SK-N-SH (cell line): ENCODE measurements at regions not wholly inside any gene's neighbourhood (a gene's known extent, or its start where the extent isn't known, plus 50 kb on each side); places are given as distances from the start of the nearest gene placed in this dataset.

Experiments
- CTCF ChIA-PET: fragments of 300-600, 350-600 bp; formaldehyde crosslinking; extraction: SDS; loops from one replicate; lab custom pipeline; 2021; lab: Yijun Ruan, JAX
- POLR2A ChIA-PET: fragments of 350-600 bp; sonication (Branson Sonifier 250); formaldehyde crosslinking; extraction: SDS; loops from one replicate; lab custom pipeline; 2020; ENCODE audit warnings: antibody characterized with exemption, inconsistent platforms; lab: Yijun Ruan, JAX
- DNase-seq: peaks from one replicate; pipeline ENCODE4 v3.0.0; 2012
- H2AFZ ChIP-seq: fragments of 200-600 bp; sonication (generic); 2 replicates; pipeline ENCODE4 v1.8.1; 2016; ENCODE audit warnings: antibody characterized with exemption, mild to moderate bottlenecking, low read depth
- H3F3A ChIP-seq: fragments of 200-600 bp; sonication (generic); replicated peaks from 2 replicates; pipeline ENCODE3; 2016; ENCODE audit warnings: antibody characterized with exemption, mild to moderate bottlenecking; ENCODE audit not compliant: insufficient read depth
- H3K27ac ChIP-seq, 2 experiments: fragments of 200-500 bp in 1 of 2; fragments of 200-600 bp in 1 of 2; sonication (Bioruptor generic) in 1 of 2; sonication (generic), shearing (Covaris generic) in 1 of 2; 2 replicates each; pipeline versions ENCODE4 v1.5.1 to v1.6.1; 2014 to 2016; ENCODE audit warnings: low read depth in 2 of 2, inconsistent platforms in 1 of 2, low read length in 1 of 2, mild to moderate bottlenecking in 1 of 2, mixed read lengths in 1 of 2
- H3K27me3 ChIP-seq: fragments of 200-600 bp; sonication (generic), shearing (Covaris generic); 2 replicates; pipeline ENCODE4 v1.6.1; 2016; ENCODE audit warnings: mixed run types; ENCODE audit not compliant: insufficient read depth
- H3K36me3 ChIP-seq, 2 experiments: fragments of 200-500 bp in 1 of 2; fragments of 200-600 bp in 1 of 2; sonication (Bioruptor generic) in 1 of 2; sonication (generic) in 1 of 2; replicated peaks in 1 of 2; 2 replicates each; pipeline versions ENCODE3 to v1.5.1; 2014 to 2016; ENCODE audit warnings: low read length in 1 of 2, mild to moderate bottlenecking in 1 of 2; ENCODE audit not compliant: insufficient read depth in 2 of 2, control insufficient read depth in 1 of 2
- H3K4me1 ChIP-seq, 2 experiments: fragments of 200-500 bp in 1 of 2; fragments of 200-600 bp in 1 of 2; sonication (Bioruptor generic) in 1 of 2; sonication (generic), shearing (Covaris generic) in 1 of 2; 2 replicates each; pipeline versions ENCODE4 v1.5.1 to v1.6.1; 2014 to 2016; ENCODE audit warnings: low read depth in 1 of 2, low read length in 1 of 2, mixed run types in 1 of 2; ENCODE audit not compliant: insufficient read depth in 2 of 2, control insufficient read depth in 1 of 2
- H3K4me2 ChIP-seq: fragments of 200-600 bp; sonication (generic), shearing (Covaris generic); 2 replicates; pipeline ENCODE4 v1.6.1; 2017; ENCODE audit warnings: mixed run types
- H3K4me3 ChIP-seq, 2 experiments: fragments of 200-500 bp in 1 of 2; fragments of 200-600 bp in 1 of 2; sonication (Bioruptor generic) in 1 of 2; sonication (generic), shearing (Covaris generic) in 1 of 2; 2 replicates each; pipeline versions ENCODE4 v1.5.1 to v1.8.1; 2014 to 2016; ENCODE audit warnings: low read depth in 2 of 2, inconsistent platforms in 1 of 2, low read length in 1 of 2, mild to moderate bottlenecking in 1 of 2, mixed read lengths in 1 of 2, moderate library complexity in 1 of 2
- H3K79me2 ChIP-seq: fragments of 200-600 bp; sonication (generic); 2 replicates; pipeline ENCODE4 v1.8.1; 2017; ENCODE audit warnings: mild to moderate bottlenecking; ENCODE audit not compliant: insufficient read depth
- H3K9ac ChIP-seq: fragments of 200-600 bp; sonication (generic); 2 replicates; pipeline ENCODE4 v1.6.1; 2017; ENCODE audit warnings: mixed run types
- H3K9me2 ChIP-seq: fragments of 200-600 bp; sonication (generic); 2 replicates; pipeline ENCODE4 v1.6.1; 2017; ENCODE audit warnings: mixed run types
- H3K9me3 ChIP-seq: fragments of 200-600 bp; sonication (generic); 2 replicates; pipeline ENCODE4 v1.6.1; 2017; ENCODE audit warnings: mixed run types, mild to moderate bottlenecking, moderate library complexity
- H4K20me1 ChIP-seq: fragments of 200-600 bp; sonication (generic); 2 replicates; pipeline ENCODE4 v1.6.1; 2017; ENCODE audit warnings: mild to moderate bottlenecking, mixed run types; ENCODE audit not compliant: insufficient read depth
- CHD2 ChIP-seq: fragments of 150-350 bp; IDR thresholded peaks from 2 replicates; pipeline ENCODE4 v1.6.1; 2018; ENCODE audit warnings: low read length; ENCODE audit not compliant: partially characterized antibody
- CTCF ChIP-seq: fragments of 200-600 bp; sonication (generic); IDR thresholded peaks from 2 replicates; pipeline ENCODE4 v1.6.1; 2017; ENCODE audit warnings: antibody characterized with exemption, mild to moderate bottlenecking, moderate library complexity
- FOSL2 ChIP-seq: IDR thresholded peaks from 2 replicates; pipeline ENCODE4 v1.4.0; 2012; ENCODE audit warnings: low read depth, mild to moderate bottlenecking, moderate library complexity, borderline replicate concordance
- FOXM1 ChIP-seq: IDR thresholded peaks from 2 replicates; pipeline ENCODE4 v1.4.0; 2012; ENCODE audit warnings: low read depth, mild to moderate bottlenecking
- GATA2 ChIP-seq: sonication (generic); formaldehyde crosslinking; IDR thresholded peaks from 2 replicates; pipeline ENCODE4 v1.5.0; 2020; ENCODE audit warnings: mild to moderate bottlenecking, missing genetic modification reagents
- MEF2A ChIP-seq: IDR thresholded peaks from 2 replicates; pipeline ENCODE4 v1.4.0; 2012; ENCODE audit warnings: low read depth, borderline replicate concordance
- NFIC ChIP-seq: IDR thresholded peaks from 2 replicates; pipeline ENCODE4 v1.4.0; 2012; ENCODE audit warnings: borderline replicate concordance
- NRF1 ChIP-seq: IDR thresholded peaks from 2 replicates; pipeline ENCODE4 v1.6.1; 2012; ENCODE audit warnings: low read depth, mild to moderate bottlenecking, low read length
- POLR2AphosphoS5 ChIP-seq: IDR thresholded peaks from 2 replicates; pipeline ENCODE4 v1.6.1; 2012; ENCODE audit warnings: low read depth, low read length
- RAD21 ChIP-seq: IDR thresholded peaks from 2 replicates; pipeline ENCODE4 v1.6.1; 2012; ENCODE audit warnings: mild to moderate bottlenecking, low read length
- RXRA ChIP-seq: IDR thresholded peaks from 2 replicates; pipeline ENCODE4 v1.4.0; 2012; ENCODE audit warnings: low read depth, mild to moderate bottlenecking, borderline replicate concordance
- SMC3 ChIP-seq: IDR thresholded peaks from 2 replicates; pipeline ENCODE4 v1.6.1; 2012; ENCODE audit warnings: low read depth, low read length, improper control_type of control experiment
- TAF1 ChIP-seq: IDR thresholded peaks from 2 replicates; pipeline ENCODE4 v1.6.1; 2012; ENCODE audit warnings: low read depth, mild to moderate bottlenecking, low read length, moderate library complexity, borderline replicate concordance
- TEAD4 ChIP-seq: IDR thresholded peaks from 2 replicates; pipeline ENCODE4 v1.4.0; 2012; ENCODE audit warnings: mild to moderate bottlenecking, borderline replicate concordance; ENCODE audit not compliant: insufficient read depth
- USF2 ChIP-seq: fragments of 150-350 bp; IDR thresholded peaks from 2 replicates; pipeline ENCODE4 v1.6.1; 2017; ENCODE audit warnings: antibody characterized with exemption, low read length, low read depth, borderline replicate concordance
- YY1 ChIP-seq: IDR thresholded peaks from 2 replicates; pipeline ENCODE4 v1.4.0; 2012; ENCODE audit warnings: low read depth, mild to moderate bottlenecking
- WGBS: methylation state at CpG from one replicate; pipeline ENCODE4 v1.1.6; 2017; ENCODE audit warnings: low lambda C conversion rate; 5-methylcytosine and 5-hydroxymethylcytosine counted together

- POLR2A ChIA-PET: no interaction called here
- no peaks in the 10 kb centered on the region for H3K9me2 ChIP-seq
Observed at GRCh38 chr9:36739373-36740116, 166.8 kb downstream of the MELK start.

GRCh38 chr9:36742264-36742663 is 169.6 kb downstream of the MELK start:
- Histone ChIP-seq H3K27ac (no peak overlapping the region), H3K27me3 (no peaks in the 10 kb centered on the region; the same call in 1 of the 2 replicates), H3K4me3 (no peak overlapping the region), H2AFZ (no peak overlapping the region), H3K4me2 (no peak overlapping the region), H3K4me1 (peaks cover 0 to 3% of the 10 kb centered on the region in 2 experiments; a peak in 1 of 4 replicates), H3K36me3 (no peaks in the 10 kb centered on the region), H3K9me3 (no peaks in the 10 kb centered on the region), H3K9me2 (no peaks in the 10 kb centered on the region), H3F3A (no peaks in the 10 kb centered on the region), H3K9ac (no peak overlapping the region), H3K79me2 (no peaks in the 10 kb centered on the region), H4K20me1 (no peaks in the 10 kb centered on the region)
- DNase-seq: no peak
- WGBS: 46% methylated on average over 5 of the region's 5 CpGs
- ChIA-PET CTCF (interaction anchor here (1.7 to 4.1 kb wide), 2 partner anchors 13 to 110 kb away, joined by 7 to 21 read pairs; no protein-coding TSS in a partner anchor), POLR2A (no interaction called here)
- no peak for TF ChIP-seq CHD2
- no peak for TF ChIP-seq POLR2AphosphoS5
- no peak for TF ChIP-seq FOXM1
- TF ChIP-seq SMC3: no peak
- no peak for TF ChIP-seq RXRA
- no peak for TF ChIP-seq NFIC
- no peak for TF ChIP-seq TEAD4
- TF ChIP-seq CTCF: no peak
- TF ChIP-seq MEF2A: no peak
- TF ChIP-seq USF2: no peak
- TF ChIP-seq TAF1: no peak
- no peak for TF ChIP-seq GATA2 (CRISPR knock-in tag)
- TF ChIP-seq FOSL2: no peak
- TF ChIP-seq RAD21: no peak

More at GRCh38 chr9:36739373-36740116, 166.8 kb downstream of the MELK start:
- CTCF ChIA-PET: interaction anchor here (1.5 to 2.3 kb wide), 2 partner anchors 10 to 16 kb away, joined by 4 to 17 read pairs; no protein-coding TSS in a partner anchor
- no peak overlapping the region for H3K9ac ChIP-seq
- H2AFZ ChIP-seq: no peak overlapping the region
- peak; percentile 47 for DNase-seq
- H3F3A ChIP-seq: no peaks in the 10 kb centered on the region
- WGBS: 63% methylated on average over 27 of the region's 47 CpGs
- H3K79me2 ChIP-seq: no peaks in the 10 kb centered on the region
- H3K4me1 ChIP-seq: peaks cover 0 to under 1% of the 10 kb centered on the region in 2 experiments; a peak in 1 of 4 replicates
- no peaks in the 10 kb centered on the region for H3K27me3 ChIP-seq
- H3K27ac ChIP-seq: no peak overlapping the region
- H3K4me2 ChIP-seq: no peak overlapping the region
- no peaks in the 10 kb centered on the region for H3K9me3 ChIP-seq
- no peaks in the 10 kb centered on the region for H4K20me1 ChIP-seq
- H3K4me3 ChIP-seq: no peak overlapping the region
- no peaks in the 10 kb centered on the region for H3K36me3 ChIP-seq
- TF ChIP-seq RXRA: no peak
- TF ChIP-seq MEF2A: no peak
- no peak for TF ChIP-seq TEAD4
- TF ChIP-seq NFIC: no peak
- TF ChIP-seq YY1: no peak
- TF ChIP-seq NRF1: no peak
- TF ChIP-seq CTCF: no peak
